ENCODE measurements at regions not wholly inside any gene's neighbourhood (a gene's known extent, or its start where the extent isn't known, plus 50 kb on each side); places are given as distances from the start of the nearest gene placed in this dataset.

GRCh38 chr3:197424266-197424665, 125.9 kb upstream of the DLG1 start:
- H3K4me3 ChIP-seq (replicated peaks in 1 of 3; ENCODE audit: insufficient read depth in 1 of 3, low read depth in 1 of 3, low read length in 3 of 3), result no peak overlapping the region
- H3K4me1 ChIP-seq (ENCODE audit: control insufficient read depth, extremely low read depth, insufficient read depth, low read length), result peaks cover 11% of the 10 kb centered on the region
- no TSS peak for BruUV-seq (replicated peaks)
- TF ChIP-seq POLR2A (IDR thresholded peaks at IDR 0.05; ENCODE audit: low read depth, low read length) (no peak), GATA2 (IDR thresholded peaks at IDR 0.05; ENCODE audit: insufficient read depth, insufficient read length, low read depth, low read length) (no peak), CTCF (IDR thresholded peaks at IDR 0.05; ENCODE audit: extremely low read depth in 1 of 2, insufficient read depth in 1 of 2, low read depth in 1 of 2, low read length in 2 of 2) (no peak), POLR2AphosphoS5 (IDR thresholded peaks at IDR 0.05; ENCODE audit: insufficient read depth, low read depth, low read length) (no peak)
- H3K9me3 ChIP-seq (replicated peaks; ENCODE audit: control insufficient read depth, insufficient read depth, low read length), result no peaks in the 10 kb centered on the region
- no peak overlapping the region for H3K27ac ChIP-seq (ENCODE audit: insufficient read depth, low read depth, low read length)
- no peak for FAIRE-seq
- H3K27me3 ChIP-seq (ENCODE audit: control insufficient read depth in 2 of 2, insufficient read depth in 2 of 2, low read length in 2 of 2), result peaks cover 0 to 2% of the 10 kb centered on the region in 2 experiments
- H2AFZ ChIP-seq (ENCODE audit: low read depth, low read length), result no peak overlapping the region
- no peaks in the 10 kb centered on the region for H4K20me1 ChIP-seq (replicated peaks; ENCODE audit: control insufficient read depth, extremely low read depth, insufficient read depth, low read length)
- CTCF ChIA-PET, result interaction anchor here (0.8 to 1.7 kb wide), 4 partner anchors 23 to 168 kb away, joined by 3 to 4 read pairs (median 4); no protein-coding TSS in a partner anchor
- no peaks in the 10 kb centered on the region for H3K36me3 ChIP-seq (ENCODE audit: control insufficient read depth in 2 of 2, extremely low read depth in 1 of 2, insufficient read depth in 2 of 2, low read length in 2 of 2)
- H3K4me2 ChIP-seq (ENCODE audit: insufficient read depth, low read length), result no peak overlapping the region
- no peak overlapping the region for H3K9ac ChIP-seq (replicated peaks; ENCODE audit: extremely low read depth, insufficient read depth, low read length)
- dilution Hi-C loops (cut with MboI; ENCODE audit: extremely low pct_ligation_motif_present, low sequenced_read_pairs) (no loop called here), intact Hi-C loops (cut with micrococcal nuclease) (no loop called here)
- no peaks in the 10 kb centered on the region for H3K79me2 ChIP-seq (ENCODE audit: control insufficient read depth, insufficient read depth, low read length)
- POLR2A ChIA-PET, result no interaction called here
- no peaks in the 10 kb centered on the region for H3K9me1 ChIP-seq (replicated peaks; ENCODE audit: control insufficient read depth, extremely low read depth, insufficient read depth, low read length)
- DNase-seq (ENCODE audit: low read depth, low spot score), result no peak

- Histone ChIP-seq H3K9me1 (replicated peaks; ENCODE audit: control insufficient read depth, extremely low read depth, insufficient read depth, low read length) (no peaks in the 10 kb centered on the region), H3K4me2 (ENCODE audit: insufficient read depth, low read length) (no peak overlapping the region), H3K27me3 (ENCODE audit: control insufficient read depth in 2 of 2, insufficient read depth in 2 of 2, low read length in 2 of 2) (peaks cover 0 to 4% of the 10 kb centered on the region in 2 experiments), H3K79me2 (ENCODE audit: control insufficient read depth, insufficient read depth, low read length) (no peaks in the 10 kb centered on the region), H3K27ac (ENCODE audit: insufficient read depth, low read depth, low read length) (no peak overlapping the region), H3K4me3 (replicated peaks in 1 of 3; ENCODE audit: insufficient read depth in 1 of 3, low read depth in 1 of 3, low read length in 3 of 3) (no peak overlapping the region), H3K36me3 (ENCODE audit: control insufficient read depth in 2 of 2, extremely low read depth in 1 of 2, insufficient read depth in 2 of 2, low read length in 2 of 2) (no peaks in the 10 kb centered on the region), H2AFZ (ENCODE audit: low read depth, low read length) (no peak overlapping the region), H3K9ac (replicated peaks; ENCODE audit: extremely low read depth, insufficient read depth, low read length) (no peak overlapping the region), H3K9me3 (replicated peaks; ENCODE audit: control insufficient read depth, insufficient read depth, low read length) (no peaks in the 10 kb centered on the region), H3K4me1 (ENCODE audit: control insufficient read depth, extremely low read depth, insufficient read depth, low read length) (peaks cover 2% of the 10 kb centered on the region), H4K20me1 (replicated peaks; ENCODE audit: control insufficient read depth, extremely low read depth, insufficient read depth, low read length) (no peaks in the 10 kb centered on the region)
- ChIA-PET POLR2A (no interaction called here), CTCF (interaction anchor here (1.5 to 1.7 kb wide), 2 partner anchors 78 to 167 kb away, joined by 4 read pairs; no protein-coding TSS in a partner anchor)
- FAIRE-seq (no peak), DNase-seq (ENCODE audit: low read depth, low spot score) (no peak)
- dilution Hi-C loops (cut with MboI; ENCODE audit: extremely low pct_ligation_motif_present, low sequenced_read_pairs) (no loop called here), intact Hi-C loops (cut with micrococcal nuclease) (no loop called here)
- TF ChIP-seq MAX (IDR thresholded peaks at IDR 0.05; ENCODE audit: insufficient read depth, insufficient read length), result no peak
- TF ChIP-seq POLR2AphosphoS5 (IDR thresholded peaks at IDR 0.05; ENCODE audit: insufficient read depth, low read depth, low read length), result no peak
- no peak for TF ChIP-seq JUN (IDR thresholded peaks at IDR 0.05; ENCODE audit: borderline replicate concordance, insufficient read depth, insufficient read length, low read depth)
- no peak for TF ChIP-seq POLR2A (IDR thresholded peaks at IDR 0.05; ENCODE audit: low read depth, low read length)
- no peak for TF ChIP-seq EZH2 (IDR thresholded peaks at IDR 0.05; ENCODE audit: borderline replicate concordance, low read depth, low read length, severe bottlenecking)
- no peak for TF ChIP-seq CTCF (IDR thresholded peaks at IDR 0.05; ENCODE audit: extremely low read depth in 1 of 2, insufficient read depth in 1 of 2, low read depth in 1 of 2, low read length in 2 of 2)
- no peak for TF ChIP-seq FOS (IDR thresholded peaks at IDR 0.05; ENCODE audit: borderline replicate concordance, insufficient read depth, low read length)
- no peak for TF ChIP-seq GATA2 (IDR thresholded peaks at IDR 0.05; ENCODE audit: insufficient read depth, insufficient read length, low read depth, low read length)
- TF ChIP-seq MYC (IDR thresholded peaks at IDR 0.05; ENCODE audit: low read depth, low read length), result no peak
- no TSS peak for BruUV-seq (replicated peaks)
These were observed 125.0 kb upstream of the DLG1 start for GRCh38 chr3:197423376-197423775.

Data from endothelial cell of umbilical vein (primary cell).